ENCODE measurements at regions not wholly inside any gene's neighbourhood (a gene's known extent, or its start where the extent isn't known, plus 50 kb on each side); places are given as distances from the start of the nearest gene placed in this dataset.

GRCh38 chr3:55333046-55333445, 154.1 kb downstream of the WNT5A start:
- TF ChIP-seq, protein P1, sequence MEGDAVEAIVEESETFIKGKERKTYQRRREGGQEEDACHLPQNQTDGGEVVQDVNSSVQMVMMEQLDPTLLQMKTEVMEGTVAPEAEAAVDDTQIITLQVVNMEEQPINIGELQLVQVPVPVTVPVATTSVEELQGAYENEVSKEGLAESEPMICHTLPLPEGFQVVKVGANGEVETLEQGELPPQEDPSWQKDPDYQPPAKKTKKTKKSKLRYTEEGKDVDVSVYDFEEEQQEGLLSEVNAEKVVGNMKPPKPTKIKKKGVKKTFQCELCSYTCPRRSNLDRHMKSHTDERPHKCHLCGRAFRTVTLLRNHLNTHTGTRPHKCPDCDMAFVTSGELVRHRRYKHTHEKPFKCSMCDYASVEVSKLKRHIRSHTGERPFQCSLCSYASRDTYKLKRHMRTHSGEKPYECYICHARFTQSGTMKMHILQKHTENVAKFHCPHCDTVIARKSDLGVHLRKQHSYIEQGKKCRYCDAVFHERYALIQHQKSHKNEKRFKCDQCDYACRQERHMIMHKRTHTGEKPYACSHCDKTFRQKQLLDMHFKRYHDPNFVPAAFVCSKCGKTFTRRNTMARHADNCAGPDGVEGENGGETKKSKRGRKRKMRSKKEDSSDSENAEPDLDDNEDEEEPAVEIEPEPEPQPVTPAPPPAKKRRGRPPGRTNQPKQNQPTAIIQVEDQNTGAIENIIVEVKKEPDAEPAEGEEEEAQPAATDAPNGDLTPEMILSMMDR (IDR thresholded peaks at IDR 0.05) = no peak
- TF ChIP-seq POLR2A (IDR thresholded peaks at IDR 0.05) = no peak
